WTC11 (cell line): ENCODE measurements at regions not wholly inside any gene's neighbourhood (a gene's known extent, or its start where the extent isn't known, plus 50 kb on each side); places are given as distances from the start of the nearest gene placed in this dataset.

Source experiments
- ATAC-seq: fragments of 200-7000 bp; cut with Tn5 transposase; 2 replicates; pipeline ENCODE4 v1.10.0; 2021; ENCODE audit warnings: mild to moderate bottlenecking, moderate library complexity
- CTCF ChIA-PET: fragments of 300-600 bp; sonication (Branson Sonifier 250); formaldehyde crosslinking; loops from one replicate; lab custom pipeline; 2021; ENCODE audit warnings: antibody characterized with exemption; lab: Charles Lee
- POLR2A ChIA-PET: fragments of 350-600 bp; sonication (Branson Sonifier 250); formaldehyde crosslinking; loops from one replicate; lab custom pipeline; 2021; ENCODE audit warnings: antibody characterized with exemption; lab: Charles Lee
- DNase-seq: peaks from one replicate; pipeline ENCODE4 v3.0.0; 2021; ENCODE audit warnings: low spot score
- H3K27ac Mint-ChIP-seq: 2 replicates; pipeline ENCODE4 v1.8.0; 2021; ENCODE audit warnings: mixed read lengths
- H3K27me3 Mint-ChIP-seq: 2 replicates; pipeline ENCODE4 v1.8.0; 2021; ENCODE audit warnings: low read depth, mild to moderate bottlenecking, moderate library complexity, mixed read lengths
- H3K36me3 Mint-ChIP-seq: 2 replicates; pipeline ENCODE4 v1.8.0; 2021; ENCODE audit warnings: mixed read lengths
- H3K4me1 Mint-ChIP-seq: 2 replicates; pipeline ENCODE4 v1.8.0; 2022; ENCODE audit warnings: mixed read lengths
- H3K4me3 Mint-ChIP-seq: 2 replicates; pipeline ENCODE4 v1.8.0; 2021; ENCODE audit warnings: mild to moderate bottlenecking, moderate library complexity, mixed read lengths
- H3K9me3 Mint-ChIP-seq: 2 replicates; pipeline ENCODE4 v1.8.0; 2021; ENCODE audit warnings: mixed read lengths
- CREB1 ChIP-seq: sonication (generic); formaldehyde crosslinking; IDR thresholded peaks from 2 replicates; pipeline ENCODE4 v1.8.0; 2023; ENCODE audit warnings: mild to moderate bottlenecking, missing genetic modification reagents
- CREM ChIP-seq: sonication (generic); formaldehyde crosslinking; IDR thresholded peaks from 2 replicates; pipeline ENCODE4 v1.8.1; 2022; ENCODE audit warnings: mild to moderate bottlenecking, missing genetic modification reagents, moderate library complexity
- E2F4 ChIP-seq: sonication (generic); formaldehyde crosslinking; IDR thresholded peaks from 2 replicates; pipeline ENCODE4 v1.8.1; 2022; ENCODE audit warnings: low read depth, mild to moderate bottlenecking, moderate library complexity, missing genetic modification reagents, borderline replicate concordance
- E2F5 ChIP-seq: sonication (generic); formaldehyde crosslinking; IDR thresholded peaks from 2 replicates; pipeline ENCODE4 v1.8.1; 2022; ENCODE audit warnings: mild to moderate bottlenecking, moderate library complexity, missing genetic modification reagents
- EMX1 ChIP-seq: fragments of 250-450 bp; sonication (Bioruptor Pico); IDR thresholded peaks from 2 replicates; pipeline ENCODE4 v1.8.0; 2021; ENCODE audit warnings: mild to moderate bottlenecking
- ERG ChIP-seq: fragments of 250-450 bp; sonication (Bioruptor Pico); IDR thresholded peaks from 2 replicates; pipeline ENCODE4 v1.8.0; 2021; ENCODE audit warnings: mild to moderate bottlenecking
- ETV6 ChIP-seq: sonication (generic); formaldehyde crosslinking; IDR thresholded peaks from 2 replicates; pipeline ENCODE4 v1.8.1; 2022; ENCODE audit warnings: mild to moderate bottlenecking, missing genetic modification reagents
- FOXJ3 ChIP-seq: sonication (generic); formaldehyde crosslinking; IDR thresholded peaks from 2 replicates; pipeline ENCODE4 v1.9.0; 2021; ENCODE audit warnings: missing genetic modification reagents, mild to moderate bottlenecking, borderline replicate concordance
- FOXP1 ChIP-seq: sonication (generic); formaldehyde crosslinking; IDR thresholded peaks from 2 replicates; pipeline ENCODE4 v1.8.0; 2022; ENCODE audit warnings: missing genetic modification reagents, mild to moderate bottlenecking, moderate library complexity, borderline replicate concordance
- IRF1 ChIP-seq: sonication (generic); formaldehyde crosslinking; IDR thresholded peaks from 2 replicates; pipeline ENCODE4 v1.8.0; 2023; ENCODE audit warnings: missing genetic modification reagents
- IRF2 ChIP-seq: sonication (generic); formaldehyde crosslinking; IDR thresholded peaks from 2 replicates; pipeline ENCODE4 v1.8.0; 2022; ENCODE audit warnings: low read depth, missing genetic modification reagents, borderline replicate concordance
- KAT7 ChIP-seq: sonication (generic); formaldehyde crosslinking; IDR thresholded peaks from 2 replicates; pipeline ENCODE4 v1.8.1; 2023; ENCODE audit warnings: missing genetic modification reagents, mild to moderate bottlenecking, borderline replicate concordance
- MLX ChIP-seq: sonication (generic); formaldehyde crosslinking; IDR thresholded peaks from 2 replicates; pipeline ENCODE4 v1.8.1; 2023; ENCODE audit warnings: mild to moderate bottlenecking, missing genetic modification reagents, moderate library complexity
- NFATC4 ChIP-seq: fragments of 250-450 bp; sonication (Bioruptor Pico); IDR thresholded peaks from 2 replicates; pipeline ENCODE4 v1.9.0; 2021; ENCODE audit warnings: mild to moderate bottlenecking
- NR1H2 ChIP-seq: sonication (generic); formaldehyde crosslinking; IDR thresholded peaks from 2 replicates; pipeline ENCODE4 v1.9.0; 2021; ENCODE audit warnings: mild to moderate bottlenecking, moderate library complexity, missing genetic modification reagents
- NR3C1 ChIP-seq: sonication (generic); formaldehyde crosslinking; conservative IDR thresholded peaks from 2 replicates; pipeline ENCODE4 v1.8.1; 2023; ENCODE audit warnings: low read depth, mild to moderate bottlenecking, missing genetic modification reagents
- RELA ChIP-seq: sonication (generic); formaldehyde crosslinking; IDR thresholded peaks from 2 replicates; pipeline ENCODE4 v1.8.1; 2022; ENCODE audit warnings: missing genetic modification reagents, mild to moderate bottlenecking, borderline replicate concordance
- SP1 ChIP-seq: sonication (generic); formaldehyde crosslinking; conservative IDR thresholded peaks from 2 replicates; pipeline ENCODE4 v1.8.1; 2022; ENCODE audit warnings: missing genetic modification reagents
- TCF7 ChIP-seq: sonication (generic); formaldehyde crosslinking; IDR thresholded peaks from 2 replicates; pipeline ENCODE4 v1.8.0; 2022; ENCODE audit warnings: mild to moderate bottlenecking, low read depth, missing genetic modification reagents, moderate library complexity
- TEAD4 ChIP-seq: sonication (generic); formaldehyde crosslinking; IDR thresholded peaks from 2 replicates; pipeline ENCODE4 v1.8.0; 2022; ENCODE audit warnings: mild to moderate bottlenecking, missing genetic modification reagents
- TP53 ChIP-seq: sonication (generic); formaldehyde crosslinking; IDR thresholded peaks from 2 replicates; pipeline ENCODE4 v1.8.1; 2023; ENCODE audit warnings: mild to moderate bottlenecking, missing genetic modification reagents
- USF2 ChIP-seq: sonication (generic); formaldehyde crosslinking; IDR thresholded peaks from 2 replicates; pipeline ENCODE4 v1.8.1; 2023; ENCODE audit warnings: mild to moderate bottlenecking, missing genetic modification reagents, moderate library complexity
- ZBTB43 ChIP-seq: sonication (generic); formaldehyde crosslinking; IDR thresholded peaks from 2 replicates; pipeline ENCODE4 v1.8.1; 2023; ENCODE audit warnings: mild to moderate bottlenecking, missing genetic modification reagents
- ZNF121 ChIP-seq: sonication (generic); formaldehyde crosslinking; IDR thresholded peaks from 2 replicates; pipeline ENCODE4 v1.8.0; 2023; ENCODE audit warnings: missing genetic modification reagents
- ZNF232 ChIP-seq: sonication (generic); formaldehyde crosslinking; IDR thresholded peaks from 2 replicates; pipeline ENCODE4 v1.8.0; 2022; ENCODE audit warnings: mild to moderate bottlenecking, missing genetic modification reagents
- ZNF317 ChIP-seq: sonication (generic); formaldehyde crosslinking; IDR thresholded peaks from 2 replicates; pipeline ENCODE4 v1.8.1; 2023; ENCODE audit warnings: low read depth, mild to moderate bottlenecking, moderate library complexity, missing genetic modification reagents, borderline replicate concordance
- ZNF416 ChIP-seq: fragments of 250-450 bp; sonication (Bioruptor Pico); IDR thresholded peaks from 2 replicates; pipeline ENCODE4 v1.9.0; 2021; ENCODE audit warnings: mild to moderate bottlenecking, inconsistent platforms
- ZNF423 ChIP-seq: fragments of 250-450 bp; sonication (Bioruptor Pico); IDR thresholded peaks from 2 replicates; pipeline ENCODE4 v2.1.2; 2022; ENCODE audit warnings: mild to moderate bottlenecking, moderate library complexity

- TF ChIP-seq E2F5 (no peak), ZNF416 (no peak), FOXP1 (CRISPR knock-in tag) (no peak), KAT7 (CRISPR knock-in tag) (no peak)
Measured at GRCh38 chr16:76007645-76008044, 269.6 kb upstream of the CNTNAP4 start (continued).

GRCh38 chr16:76023835-76024234 lies 253.4 kb upstream of the CNTNAP4 start:
- TF ChIP-seq CREB1 (CRISPR knock-in tag) (no peak), ZNF121 (CRISPR knock-in tag) (no peak), NFATC4 (CRISPR knock-in tag) (no peak), TEAD4 (CRISPR knock-in tag) (no peak), MLX (CRISPR knock-in tag) (no peak), ZNF416 (no peak), ERG (no peak), NR3C1 (no peak), RELA (CRISPR knock-in tag) (no peak), ZNF423 (CRISPR knock-in tag) (no peak), TP53 (CRISPR knock-in tag) (no peak), EMX1 (CRISPR knock-in tag) (no peak), USF2 (no peak), NR1H2 (CRISPR knock-in tag) (no peak), IRF2 (CRISPR knock-in tag) (no peak), ZNF317 (CRISPR knock-in tag) (no peak)
- TF ChIP-seq, all 79 proteins: peak for 0
- ATAC-seq (no peak), DNase-seq (no peak)
- Mint-ChIP-seq H3K9me3 (peaks cover 52% of the 10 kb centered on the region), H3K4me3 (no peak overlapping the region), H3K27me3 (no peaks in the 10 kb centered on the region; the same call in 1 of the 2 replicates), H3K36me3 (peaks cover 10% of the 10 kb centered on the region), H3K27ac (no peak overlapping the region), H3K4me1 (no peaks in the 10 kb centered on the region)
- ChIA-PET CTCF (no interaction called here), POLR2A (no interaction called here)

- ChIA-PET CTCF (no interaction called here), POLR2A (no interaction called here)
- Mint-ChIP-seq H3K27ac (no peak overlapping the region), H3K4me3 (no peak overlapping the region), H3K9me3 (peaks cover 73% of the 10 kb centered on the region), H3K27me3 (peaks cover 6% of the 10 kb centered on the region), H3K4me1 (no peaks in the 10 kb centered on the region), H3K36me3 (peaks cover 64% of the 10 kb centered on the region)
- ATAC-seq, result no peak
- no peak for DNase-seq
- TF ChIP-seq EMX1 (CRISPR knock-in tag) (no peak), RELA (CRISPR knock-in tag) (no peak), E2F4 (no peak), CREM (CRISPR knock-in tag) (no peak), TCF7 (no peak), ERG (no peak), ZNF232 (CRISPR knock-in tag) (no peak), ETV6 (CRISPR knock-in tag) (no peak), IRF1 (CRISPR knock-in tag) (no peak), ZBTB43 (no peak), FOXJ3 (CRISPR knock-in tag) (no peak), SP1 (CRISPR knock-in tag) (no peak)
Measured at GRCh38 chr16:76035689-76036088, 241.5 kb upstream of the CNTNAP4 start.
